NCI-H748 (cell line): ENCODE measurements at regions not wholly inside any gene's neighbourhood (a gene's known extent, or its start where the extent isn't known, plus 50 kb on each side); places are given as distances from the start of the nearest gene placed in this dataset.
A peak's percentile ranks its signal among the peaks of the same experiment; 100 is the strongest.

Experiments used
- DNase-seq: peaks from one replicate; lab custom pipeline; 2025; ENCODE audit not compliant: unreplicated experiment; lab: John Stamatoyannopoulos, UW

DNA sequence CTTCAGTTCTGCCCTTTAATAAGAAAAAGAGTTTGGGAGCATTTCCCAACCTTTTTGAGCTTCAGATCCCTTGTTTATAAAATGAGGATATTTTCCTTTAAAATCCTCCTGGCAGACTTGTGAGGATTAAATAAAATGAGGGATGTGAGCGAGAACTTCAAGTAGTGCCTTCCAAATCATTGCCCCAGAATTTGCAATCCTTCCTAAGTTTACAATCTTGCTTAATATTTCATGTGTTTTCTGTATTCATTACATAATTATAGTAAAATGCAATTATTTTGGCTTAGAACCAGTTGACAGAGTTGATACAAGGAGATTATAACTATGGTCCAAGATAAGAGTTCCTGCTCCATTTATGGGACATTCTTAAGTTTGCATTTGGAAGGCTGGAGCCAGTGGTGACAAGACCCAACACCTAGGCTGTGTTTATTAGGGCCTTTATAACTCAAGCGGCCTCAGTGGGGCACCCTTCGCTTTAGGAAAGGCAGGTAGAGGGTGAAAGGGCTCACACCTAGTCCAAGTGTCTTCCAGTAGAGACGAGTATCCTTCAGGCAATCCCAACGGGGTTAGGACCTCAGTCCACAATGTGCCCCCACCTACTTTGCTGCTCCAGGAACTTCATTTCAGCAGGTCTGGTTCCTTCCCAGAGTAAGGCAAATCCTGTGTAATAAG, 317.5 kb downstream of the WDR11 start:
- DNase-seq: no peak

DNA sequence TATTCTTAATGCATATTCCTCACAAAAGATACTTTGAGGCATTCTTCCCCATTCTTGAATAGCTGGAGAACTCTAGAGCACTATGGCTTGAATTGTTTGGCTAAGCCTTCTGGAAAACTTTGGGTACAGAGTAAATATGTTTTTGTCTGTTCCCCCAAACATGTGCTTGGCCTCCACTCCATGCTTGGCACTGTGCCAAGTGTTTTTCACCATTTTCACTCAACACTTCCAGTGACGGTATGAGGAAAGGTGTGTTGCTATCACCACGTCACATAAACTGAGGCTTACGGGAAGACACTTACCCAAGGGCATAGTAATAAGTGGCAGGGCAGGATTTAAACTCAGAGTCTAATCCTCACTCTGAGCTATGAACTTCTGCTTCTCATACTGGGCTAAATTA, 318.2 kb downstream of the WDR11 start:
- DNase-seq: no peak

DNA sequence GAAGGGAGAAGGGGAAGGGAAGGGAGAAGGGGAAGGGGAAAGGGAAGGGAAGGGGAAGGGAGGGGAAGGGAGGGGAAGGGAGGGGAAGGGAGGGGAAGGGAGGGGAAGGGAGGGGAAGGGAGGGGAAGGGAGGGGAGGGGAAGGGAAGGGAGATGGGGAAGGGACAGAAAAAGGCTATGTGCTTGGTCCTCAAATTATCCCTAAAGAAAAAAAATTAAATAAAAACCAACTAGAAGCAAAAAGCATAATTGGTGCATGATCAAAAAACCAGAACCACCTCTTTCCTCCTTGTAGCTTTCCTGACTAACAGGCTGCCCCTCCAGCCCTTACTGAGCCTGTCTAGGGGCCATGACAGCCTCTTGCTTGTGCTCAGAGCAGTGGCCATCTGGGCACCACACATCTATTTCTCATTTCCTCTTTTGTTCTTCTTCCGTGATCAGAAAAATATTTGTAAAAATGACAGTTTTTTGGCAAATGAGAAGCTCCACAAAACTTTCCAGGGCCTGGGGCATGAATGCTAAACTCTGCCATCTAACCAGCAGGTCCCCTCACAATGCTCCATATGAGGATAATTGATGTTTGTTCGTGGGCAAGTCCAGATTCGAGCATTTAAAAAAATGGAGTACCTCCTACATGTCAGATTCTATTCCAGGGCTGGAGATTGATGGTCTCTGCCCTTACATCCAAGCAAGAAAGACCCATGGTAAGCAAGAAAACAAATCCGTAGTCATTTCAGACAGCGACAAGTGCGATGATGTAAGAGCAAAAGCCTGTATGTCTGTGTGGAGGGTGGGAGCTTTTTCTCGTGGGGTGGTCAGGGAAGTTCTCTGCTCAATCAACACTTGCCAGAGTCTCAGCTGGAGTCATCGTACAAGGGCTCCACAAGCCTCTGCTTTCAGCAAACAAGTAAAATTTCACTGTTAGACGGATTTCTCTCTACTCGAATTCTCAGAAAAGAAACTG, 320.9 kb downstream of the WDR11 start:
- no peak for DNase-seq

DNA sequence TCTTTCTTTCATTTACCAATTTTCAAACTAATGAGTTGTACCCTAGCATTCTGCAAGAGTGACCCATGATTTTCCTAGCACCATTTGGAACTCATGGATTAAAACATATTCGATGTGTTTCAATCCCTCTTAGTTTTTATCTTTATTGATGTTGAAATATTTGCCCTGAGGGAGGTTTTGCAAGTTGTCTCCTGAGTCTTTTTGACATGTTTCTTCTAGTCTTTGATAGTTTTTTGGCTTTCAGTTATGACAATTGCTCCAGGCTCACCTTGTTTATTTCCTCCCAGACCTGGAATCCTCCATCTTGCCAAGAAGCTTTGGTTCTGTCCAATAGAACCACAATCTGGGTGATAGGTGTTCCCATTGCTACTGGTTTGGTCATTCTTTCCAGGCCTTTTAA, 327.8 kb downstream of the WDR11 start:
- no peak for DNase-seq

DNA sequence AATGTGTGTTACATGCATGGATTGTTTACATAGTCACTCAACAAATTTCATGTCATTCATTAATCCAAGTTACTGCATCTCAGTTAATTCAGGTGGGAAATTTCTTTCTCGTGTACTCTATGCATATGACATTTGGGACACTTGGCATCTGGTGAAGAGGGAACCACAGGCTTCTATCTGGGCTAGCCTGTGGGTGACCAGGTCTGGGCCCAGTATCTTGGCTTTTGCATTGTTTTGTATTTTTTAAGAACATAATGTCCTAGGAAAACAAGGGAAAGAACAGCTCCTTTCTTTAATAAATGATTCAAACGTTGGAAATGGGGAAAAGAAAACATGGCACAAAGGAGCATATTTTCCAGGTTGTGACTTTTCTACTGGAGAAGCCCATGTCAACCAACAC, 331.1 kb downstream of the WDR11 start:
- no peak for DNase-seq

DNA sequence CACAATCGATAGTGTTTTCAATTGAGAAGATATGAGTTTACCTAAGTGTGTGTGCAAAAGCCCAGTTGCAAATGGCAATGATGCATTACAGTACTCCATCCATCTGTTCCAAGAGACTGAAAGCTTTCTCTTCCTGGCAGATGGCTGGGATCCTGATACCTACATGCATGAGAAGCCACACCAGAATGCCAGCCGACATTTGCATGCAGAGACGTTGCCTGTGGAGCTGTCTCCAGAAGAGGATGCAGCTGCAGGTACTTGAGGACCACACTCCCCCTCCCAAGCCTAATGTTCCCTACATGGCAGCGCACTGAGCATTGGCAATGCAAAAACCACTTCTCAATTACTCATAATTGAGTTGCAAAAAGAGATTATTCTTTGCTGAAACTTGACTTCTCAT, 332.1 kb downstream of the WDR11 start:
- DNase-seq: peak; percentile 73

DNA sequence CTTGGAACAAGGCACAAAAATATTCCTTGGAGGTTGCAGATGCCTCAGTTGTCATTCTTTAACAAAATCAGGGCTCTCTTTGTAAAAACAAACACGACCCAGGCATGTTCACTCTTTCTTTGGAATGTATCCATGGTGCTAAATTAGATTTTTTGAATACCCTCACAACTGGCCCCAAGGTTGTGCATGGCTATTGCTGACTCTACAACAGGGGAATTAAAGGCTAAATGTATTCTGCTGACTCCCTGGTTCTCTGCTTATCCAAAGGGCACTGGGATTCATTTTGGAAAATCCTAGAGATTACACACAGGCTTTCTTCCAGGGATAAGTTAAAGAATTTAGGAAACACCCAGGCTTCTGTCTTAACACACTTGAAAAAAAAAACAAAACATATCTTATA, 332.5 kb downstream of the WDR11 start:
- DNase-seq: no peak

DNA sequence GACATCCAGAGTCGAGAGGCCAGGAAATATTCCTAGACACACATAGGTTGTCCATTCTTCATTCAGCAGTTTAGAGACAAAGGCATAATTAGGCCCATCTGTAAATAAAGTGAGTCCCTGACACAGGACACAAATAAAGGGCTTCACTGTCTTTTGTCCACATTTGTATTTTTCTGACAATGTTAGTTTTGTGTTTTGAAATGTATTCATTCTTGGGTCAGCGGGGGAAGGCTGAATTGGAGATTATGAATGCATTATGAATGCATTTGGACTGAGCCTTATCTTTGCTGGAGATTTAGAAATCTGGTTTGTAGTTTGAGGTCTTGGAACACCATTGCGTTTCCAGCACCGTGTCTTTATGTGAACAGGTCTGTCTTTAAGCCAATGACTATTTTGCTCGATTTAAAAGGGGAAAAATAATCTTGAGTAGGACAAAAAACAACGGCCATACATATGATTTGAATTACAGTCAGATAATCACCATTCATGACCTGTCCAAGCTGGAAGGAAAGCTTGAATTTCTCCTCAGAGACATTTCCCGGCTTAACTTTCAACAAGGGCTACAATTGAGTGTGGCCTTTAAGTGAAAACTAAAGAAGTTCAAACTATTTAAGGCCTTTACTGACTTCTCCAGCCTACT, 334.8 kb downstream of the WDR11 start:
- no peak for DNase-seq

DNA sequence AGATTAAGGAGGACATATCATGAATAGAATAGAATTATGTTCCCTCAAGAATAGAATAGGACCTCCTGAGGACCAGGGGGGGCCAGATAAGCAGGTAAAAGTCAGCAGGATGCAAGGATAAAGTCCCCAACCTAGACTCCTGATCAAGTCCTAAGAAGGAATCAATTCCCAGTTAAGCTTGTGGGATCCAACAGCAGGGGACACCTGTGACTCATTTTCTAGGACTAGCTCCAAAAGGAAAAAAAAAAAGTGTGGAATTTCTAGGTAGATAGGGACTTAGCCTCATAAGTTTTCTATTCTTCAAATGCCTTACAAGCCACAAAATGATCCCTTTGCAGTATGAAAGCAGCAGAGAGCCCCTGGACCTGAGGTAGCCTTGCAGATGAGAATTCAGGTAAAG, 336.2 kb downstream of the WDR11 start:
- DNase-seq: no peak

DNA sequence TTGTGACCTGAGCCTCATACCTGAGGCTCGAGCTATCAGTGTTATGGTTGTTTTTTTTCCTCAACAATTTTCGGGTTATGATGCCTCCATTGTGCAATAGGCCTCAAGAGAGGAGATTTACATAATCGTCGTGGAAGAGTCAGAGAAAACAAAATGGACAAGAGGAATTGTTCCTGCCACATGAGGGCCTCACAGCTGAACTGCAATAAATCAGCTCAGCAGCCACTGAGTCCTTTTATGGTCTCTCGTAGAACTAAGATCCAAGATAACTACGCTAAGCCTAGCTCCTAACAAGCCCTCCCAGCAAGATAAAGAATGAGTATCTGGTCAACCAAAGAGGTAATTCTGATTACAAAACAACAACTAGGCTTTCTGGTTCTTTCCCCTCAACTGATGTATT, 336.8 kb downstream of the WDR11 start:
- no peak for DNase-seq

DNA sequence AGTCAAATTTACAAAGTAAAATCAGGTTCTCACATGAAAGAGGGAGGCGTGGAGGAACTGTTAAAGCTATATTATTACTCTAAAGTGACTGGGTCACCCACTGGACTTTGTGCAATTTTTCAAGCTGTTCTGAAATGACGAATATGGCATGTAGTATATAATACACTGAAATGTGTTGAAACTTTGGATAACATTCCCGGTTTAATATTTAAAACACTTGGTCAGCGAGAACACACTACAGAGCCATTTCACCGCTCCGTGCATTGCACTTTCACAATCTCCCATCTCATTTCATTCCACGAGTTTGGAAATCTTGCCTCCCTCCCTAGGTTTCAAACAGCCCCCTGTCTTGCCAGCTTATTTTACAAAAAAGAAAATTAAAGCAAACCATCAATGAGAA, 337.9 kb downstream of the WDR11 start:
- DNase-seq: no peak

DNA sequence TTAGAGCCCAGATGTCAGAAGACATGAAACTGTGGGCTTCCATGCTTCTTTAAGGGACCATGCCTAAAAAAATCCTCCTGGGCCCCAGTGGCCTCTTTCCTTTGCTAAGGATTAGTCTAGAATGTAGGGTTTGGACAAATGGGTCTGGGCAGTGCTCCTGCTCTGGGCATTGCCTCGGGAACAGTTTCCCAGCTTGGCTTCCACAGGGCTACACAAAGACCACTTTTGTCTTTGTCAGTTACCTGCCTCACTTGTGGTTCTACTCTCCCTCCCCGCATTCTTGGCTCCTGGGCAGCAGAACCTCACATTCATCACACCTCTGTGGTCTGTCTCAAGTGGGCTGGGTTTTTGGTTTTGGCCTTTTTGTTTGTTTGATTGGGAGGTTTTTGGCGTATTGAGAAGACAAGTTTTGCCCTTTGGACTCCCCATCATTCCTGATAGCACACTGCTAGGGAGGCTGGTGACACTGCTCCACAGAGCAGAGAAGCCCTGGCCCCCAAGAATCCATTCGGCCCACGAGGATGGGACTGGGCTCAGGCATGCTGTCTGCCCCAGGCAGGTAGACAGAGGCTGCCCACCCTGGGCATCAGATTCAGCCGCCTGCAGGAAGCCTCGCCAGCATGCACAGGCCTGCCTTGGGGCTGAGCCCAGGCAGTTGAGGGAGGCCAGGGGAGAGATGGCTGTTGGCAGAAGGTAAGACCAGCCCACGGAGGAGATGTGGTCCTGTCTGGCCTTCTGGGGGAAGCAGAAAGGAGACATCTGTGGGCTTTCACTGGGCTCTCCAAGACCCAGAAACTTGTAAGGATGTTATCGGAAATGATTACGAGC, 343.7 kb downstream of the WDR11 start:
- no peak for DNase-seq

DNA sequence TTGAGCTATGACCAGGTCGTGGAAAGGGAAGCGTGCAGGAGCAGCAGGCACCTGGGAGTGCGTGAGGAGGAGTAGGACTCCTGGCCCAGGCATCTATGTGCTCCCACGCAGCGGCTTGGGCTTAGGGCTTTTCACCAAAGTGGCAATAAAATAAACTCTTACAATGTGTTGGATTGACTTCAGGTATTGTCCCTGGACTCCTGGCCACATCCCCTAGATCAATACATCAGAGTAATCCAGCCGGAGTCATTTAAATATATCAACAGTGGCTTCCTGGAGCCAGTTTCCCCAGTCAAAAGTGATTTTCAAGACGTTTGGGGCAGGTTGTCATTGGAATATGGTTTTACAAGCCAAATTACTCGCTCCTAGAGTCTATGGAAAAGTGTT, 344.4 kb downstream of the WDR11 start:
- DNase-seq: no peak

DNA sequence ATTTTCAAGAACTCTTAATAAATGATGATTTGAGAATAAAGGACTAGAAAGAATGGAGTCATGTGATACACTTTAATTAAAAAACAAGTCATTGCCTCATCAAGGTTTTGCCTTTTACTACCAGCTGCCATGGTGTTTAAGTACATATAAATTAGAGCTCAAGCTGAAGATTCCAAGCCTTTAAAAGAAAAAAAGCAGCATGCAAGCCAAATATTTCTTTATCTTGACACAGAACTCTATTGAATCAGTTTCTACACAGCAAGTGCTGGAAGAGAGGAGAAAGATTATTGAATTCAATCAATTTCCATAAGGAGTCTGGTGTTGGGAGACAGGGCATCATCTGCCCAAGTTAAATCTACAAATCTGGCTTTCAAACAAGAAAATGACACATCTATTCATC, 347.9 kb downstream of the WDR11 start:
- no peak for DNase-seq

DNA sequence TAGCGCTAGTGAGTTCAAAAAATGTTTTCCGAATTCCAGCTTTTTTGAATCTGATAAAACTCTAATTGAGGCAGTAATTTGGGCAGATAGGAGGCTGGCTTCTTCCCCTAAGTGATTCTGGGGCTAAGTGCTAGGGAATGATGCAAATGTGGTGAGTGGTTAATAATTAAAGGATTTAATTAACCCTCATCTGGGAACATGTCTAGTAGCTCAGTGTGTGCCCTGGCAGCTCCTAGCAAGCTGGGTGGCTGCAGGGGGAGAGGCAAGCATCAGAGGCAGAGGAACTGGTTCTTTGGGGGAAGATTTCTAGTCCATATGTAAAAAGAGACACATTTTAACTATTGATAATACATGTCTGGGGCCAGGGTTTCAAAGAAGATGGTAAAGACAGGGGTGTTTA, 354.5 kb downstream of the WDR11 start:
- DNase-seq: no peak

DNA sequence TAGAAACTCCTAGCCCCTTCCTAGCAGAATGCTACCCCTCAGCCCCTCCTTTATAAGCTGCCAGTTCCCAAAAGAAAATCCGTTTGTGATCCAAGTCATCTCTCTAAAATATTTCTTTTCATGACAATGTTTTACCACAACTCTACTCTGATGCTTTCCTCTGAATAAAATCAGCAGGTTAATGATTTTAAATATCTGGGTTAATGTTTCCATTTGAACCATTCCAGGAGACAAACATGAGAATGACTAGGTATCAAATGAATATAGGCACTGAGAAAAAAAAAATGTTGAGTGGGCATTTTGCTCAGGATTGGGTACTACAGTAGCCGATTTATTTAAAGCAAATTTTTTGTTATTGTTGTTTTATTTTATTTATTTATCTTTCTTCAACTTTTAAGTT, 360.3 kb downstream of the WDR11 start:
- no peak for DNase-seq

DNA sequence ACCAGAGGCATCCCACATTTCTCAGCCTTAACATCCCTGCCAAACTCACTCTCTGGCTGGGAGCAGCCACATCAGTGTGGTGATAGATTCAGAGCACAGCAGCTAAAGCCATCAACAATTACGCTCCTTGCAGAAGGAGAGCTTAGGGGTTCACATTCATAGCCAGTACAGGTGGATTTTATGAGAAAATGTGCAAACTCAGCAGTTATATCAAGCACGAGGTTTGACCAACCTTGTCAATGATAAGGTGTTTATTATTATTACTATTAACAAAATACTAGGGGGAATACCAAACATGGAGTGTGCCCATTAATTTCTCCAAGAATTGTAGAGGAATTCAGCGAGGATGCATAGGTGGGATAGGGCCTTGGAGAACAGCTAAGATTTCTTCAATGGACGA, 362.3 kb downstream of the WDR11 start:
- DNase-seq: no peak

DNA sequence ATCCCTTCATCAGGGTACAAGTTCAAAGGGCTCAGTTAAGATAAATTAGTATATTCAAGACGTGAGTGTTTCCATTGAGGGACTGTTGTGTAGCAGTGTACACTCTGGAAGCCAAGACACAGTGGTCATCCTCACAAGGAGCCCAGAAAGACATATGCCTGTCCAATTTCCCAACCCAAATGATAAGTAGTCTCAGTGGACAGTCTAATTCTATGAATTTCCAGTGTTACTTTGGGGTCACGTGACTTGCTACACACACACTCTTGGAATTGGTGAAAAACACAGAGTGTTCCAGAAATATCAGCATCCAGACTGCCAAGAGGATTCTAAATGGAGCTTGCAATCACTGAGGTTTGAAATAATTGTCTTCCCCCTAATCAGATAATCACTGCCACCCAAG, 365.1 kb downstream of the WDR11 start:
- DNase-seq: no peak

DNA sequence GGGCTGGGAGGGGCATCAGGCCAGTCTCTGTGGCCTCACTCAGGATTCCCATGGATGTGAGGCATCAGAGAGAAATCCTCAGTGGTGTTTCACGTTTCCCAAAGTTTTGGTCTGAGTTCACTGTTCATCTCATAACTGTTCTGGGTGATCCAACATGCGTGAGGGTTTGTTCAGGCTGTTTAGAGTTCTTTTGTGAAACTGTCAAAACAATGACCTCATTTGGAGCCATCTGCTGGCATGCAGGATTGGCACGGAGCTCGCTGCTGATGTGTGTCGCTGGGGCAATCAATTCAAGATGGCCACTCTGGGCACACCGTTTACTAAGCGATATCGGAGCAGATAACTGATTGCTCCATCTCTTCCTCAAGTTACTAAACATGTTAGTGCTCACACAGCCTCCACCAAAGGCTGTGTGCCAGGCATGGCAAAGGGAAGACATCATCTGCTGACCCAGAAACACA, 365.6 kb downstream of the WDR11 start:
- no peak for DNase-seq

DNA sequence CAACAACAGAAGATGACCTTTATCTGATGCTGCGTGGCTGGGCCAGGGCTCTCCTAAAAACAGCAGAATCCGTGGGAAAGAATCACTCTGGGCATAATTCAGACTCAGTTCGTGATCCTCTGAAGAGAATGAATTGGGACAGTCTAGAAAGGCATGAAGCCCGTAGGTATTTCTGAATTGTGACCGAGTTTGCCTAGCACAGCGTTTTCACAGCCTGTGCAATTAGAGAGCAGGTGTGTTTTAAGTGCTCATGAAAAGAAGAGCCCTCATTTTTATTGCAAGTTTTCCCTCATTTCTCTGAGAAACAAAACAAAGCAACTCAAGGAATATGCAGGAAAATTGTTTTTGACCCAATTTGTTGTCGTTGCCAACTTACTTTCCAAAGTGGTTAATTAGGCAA, 366.2 kb downstream of the WDR11 start:
- DNase-seq: peak; percentile 40

DNA sequence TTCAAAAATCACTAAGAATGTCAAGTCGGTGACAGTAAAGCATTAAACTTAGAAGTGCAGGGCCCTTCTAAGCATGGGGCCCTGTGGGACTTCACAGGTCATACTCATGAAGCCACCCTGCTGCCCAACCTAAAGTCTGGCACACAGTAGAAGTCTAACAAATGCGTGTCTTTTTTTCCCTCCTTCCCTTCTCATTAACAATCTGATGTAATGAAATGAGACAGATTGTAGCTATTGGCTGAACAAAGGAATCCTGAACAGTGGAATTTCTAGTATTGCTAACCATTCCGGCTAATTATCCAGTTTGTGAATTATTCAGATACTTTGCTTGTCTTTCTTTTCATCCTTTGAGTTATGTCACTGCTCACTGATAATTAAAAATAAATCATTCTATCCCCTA, 369.9 kb downstream of the WDR11 start:
- DNase-seq: no peak
